ENCODE measurements at regions not wholly inside any gene's neighbourhood (a gene's known extent, or its start where the extent isn't known, plus 50 kb on each side); places are given as distances from the start of the nearest gene placed in this dataset.

GRCh38 chr5:17147617-17148016 is 69.8 kb upstream of the BASP1 start:
- H3K27ac ChIP-seq, result no peak overlapping the region
- TF ChIP-seq CTCF (IDR thresholded peaks at IDR 0.05) (no peak), ZFX (IDR thresholded peaks at IDR 0.05; ENCODE audit: borderline replicate concordance) (no peak)

- TF ChIP-seq CTCF (IDR thresholded peaks at IDR 0.05) (no peak), ZFX (IDR thresholded peaks at IDR 0.05; ENCODE audit: borderline replicate concordance) (no peak)
- no peak overlapping the region for H3K27ac ChIP-seq
Observed at GRCh38 chr5:17148481-17148880, 69.0 kb upstream of the BASP1 start.

- H3K27ac ChIP-seq, result no peak overlapping the region
- no peak for TF ChIP-seq CTCF (IDR thresholded peaks at IDR 0.05)
- no peak for TF ChIP-seq ZFX (IDR thresholded peaks at IDR 0.05; ENCODE audit: borderline replicate concordance)
Observed at GRCh38 chr5:17149786-17150185, 67.6 kb upstream of the BASP1 start.

GRCh38 chr5:17150531-17150930 is 66.9 kb upstream of the BASP1 start:
- H3K27ac ChIP-seq, result no peak overlapping the region
- TF ChIP-seq CTCF (IDR thresholded peaks at IDR 0.05) (no peak), ZFX (IDR thresholded peaks at IDR 0.05; ENCODE audit: borderline replicate concordance) (no peak)

GRCh38 chr5:17151686-17152085 is 65.7 kb upstream of the BASP1 start:
- no peak for TF ChIP-seq ZFX (IDR thresholded peaks at IDR 0.05; ENCODE audit: borderline replicate concordance)
- no peak overlapping the region for H3K27ac ChIP-seq

- TF ChIP-seq ZFX (IDR thresholded peaks at IDR 0.05; ENCODE audit: borderline replicate concordance), result no peak
- no peak for TF ChIP-seq CTCF (IDR thresholded peaks at IDR 0.05)
- H3K27ac ChIP-seq, result no peak overlapping the region
Observed at GRCh38 chr5:17154211-17154996, 63.0 kb upstream of the BASP1 start.

GRCh38 chr5:17156463-17156862 is 61.0 kb upstream of the BASP1 start:
- no peak overlapping the region for H3K27ac ChIP-seq

More at GRCh38 chr5:17156463-17156862, 61.0 kb upstream of the BASP1 start:
- TF ChIP-seq CTCF (IDR thresholded peaks at IDR 0.05) (no peak), ZFX (IDR thresholded peaks at IDR 0.05; ENCODE audit: borderline replicate concordance) (no peak)

Measured in 22Rv1 (cell line).